GM21529 (cell line): ENCODE measurements at regions not wholly inside any gene's neighbourhood (a gene's known extent, or its start where the extent isn't known, plus 50 kb on each side); places are given as distances from the start of the nearest gene placed in this dataset.

Source experiments
- ATAC-seq: cut with Tn5 transposase; IDR thresholded peaks from one replicate; pipeline ENCODE4 v1.9.1; 2021; ENCODE audit not compliant: unreplicated experiment

DNA sequence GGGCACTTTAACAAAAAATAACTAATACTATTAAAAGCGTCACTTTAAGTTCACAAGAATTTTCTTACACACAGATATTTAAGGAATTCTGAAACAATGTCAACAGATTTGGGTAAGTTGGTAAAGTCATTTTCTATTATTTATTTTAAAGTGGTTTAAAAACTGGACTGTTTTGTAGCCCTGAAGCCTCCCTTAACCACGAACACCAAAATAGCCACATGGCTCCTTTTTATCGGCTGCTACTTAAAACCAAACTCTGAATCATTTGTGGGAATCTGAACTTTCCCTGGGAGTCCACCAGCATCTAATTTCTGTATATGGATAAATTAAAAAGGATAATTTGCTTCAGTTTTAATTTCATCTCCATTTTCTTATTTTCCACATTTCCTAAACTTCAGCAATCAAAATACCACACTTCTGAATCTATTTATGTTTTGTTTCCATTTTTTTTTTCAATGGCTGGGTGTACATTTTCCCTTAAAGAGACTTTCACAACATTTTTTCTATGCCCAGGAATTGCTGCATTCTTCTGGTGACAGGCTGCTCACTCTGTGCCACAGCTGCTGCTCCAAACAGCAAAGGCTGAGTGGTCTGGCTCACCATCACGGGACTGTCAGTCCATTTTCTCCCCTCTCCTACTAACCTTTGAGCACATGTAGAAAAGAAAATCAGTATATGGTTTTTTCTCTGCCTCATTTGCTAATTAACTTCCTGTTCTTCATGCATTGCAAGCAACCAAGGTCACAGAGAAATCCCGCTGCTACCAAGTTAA lies 255.5 kb upstream of the KCNJ16 start:
- ATAC-seq: no peak

DNA sequence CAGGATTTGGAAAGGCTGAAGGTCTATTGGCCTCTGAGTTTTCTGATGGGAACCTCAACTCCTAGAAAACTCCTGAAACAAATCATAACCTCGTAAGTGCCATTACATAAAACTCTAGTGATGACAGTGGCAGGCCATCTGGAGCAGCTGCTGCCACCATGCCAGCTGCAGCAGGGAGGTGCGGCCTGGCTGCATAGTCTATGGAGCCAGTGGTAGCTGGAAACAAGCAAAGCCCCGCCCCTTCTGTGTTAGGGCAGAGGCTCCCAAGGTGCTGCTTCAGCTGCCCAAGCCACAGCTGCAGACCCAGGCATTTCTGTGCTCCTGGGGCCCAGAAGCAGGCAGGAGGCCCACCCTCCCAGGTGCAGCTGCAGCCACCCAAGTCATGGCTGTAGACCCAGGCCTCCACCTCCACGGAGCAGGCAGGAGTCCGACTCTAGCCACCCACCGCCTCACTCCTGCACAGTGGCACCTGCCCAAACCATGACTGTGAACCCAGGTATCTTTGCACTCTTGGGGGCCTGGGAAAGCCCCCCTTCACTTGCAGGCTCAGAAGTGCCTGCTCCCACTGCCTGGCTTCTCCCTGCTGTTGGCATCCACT lies 254.1 kb upstream of the KCNJ16 start:
- no peak for ATAC-seq

DNA sequence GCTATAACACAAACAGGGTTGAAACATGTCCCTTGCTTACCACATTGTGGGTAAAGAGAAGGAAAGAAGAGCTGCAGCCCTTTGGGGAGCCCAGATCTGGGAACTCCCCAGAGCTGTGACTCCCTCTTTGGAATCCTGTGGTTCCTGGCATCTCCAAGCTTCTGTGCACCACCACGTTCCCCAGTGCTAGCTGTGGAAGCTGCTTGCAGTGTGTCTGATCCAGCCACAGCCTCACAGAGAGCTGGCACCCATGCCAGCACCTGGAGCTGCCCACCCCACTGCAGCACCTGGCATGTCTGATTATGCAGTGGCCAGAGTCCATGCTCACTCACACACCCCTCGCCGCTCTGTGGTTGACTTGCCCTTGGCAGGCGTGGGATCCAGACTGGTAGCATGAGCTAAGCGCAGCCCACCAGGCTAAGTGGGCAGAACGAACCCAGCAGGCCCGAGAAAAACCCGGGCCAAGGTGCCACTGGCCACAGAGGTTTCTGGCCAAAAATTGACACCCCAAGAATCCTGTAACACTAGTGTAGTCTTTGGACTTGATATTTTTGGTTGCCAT lies 252.6 kb upstream of the KCNJ16 start:
- ATAC-seq: no peak

GRCh38 chr17:69828087-69828486 lies 246.9 kb upstream of the KCNJ16 start:
- ATAC-seq: no peak

- ATAC-seq: no peak
Observed at GRCh38 chr17:69834494-69834893, 240.5 kb upstream of the KCNJ16 start.

DNA sequence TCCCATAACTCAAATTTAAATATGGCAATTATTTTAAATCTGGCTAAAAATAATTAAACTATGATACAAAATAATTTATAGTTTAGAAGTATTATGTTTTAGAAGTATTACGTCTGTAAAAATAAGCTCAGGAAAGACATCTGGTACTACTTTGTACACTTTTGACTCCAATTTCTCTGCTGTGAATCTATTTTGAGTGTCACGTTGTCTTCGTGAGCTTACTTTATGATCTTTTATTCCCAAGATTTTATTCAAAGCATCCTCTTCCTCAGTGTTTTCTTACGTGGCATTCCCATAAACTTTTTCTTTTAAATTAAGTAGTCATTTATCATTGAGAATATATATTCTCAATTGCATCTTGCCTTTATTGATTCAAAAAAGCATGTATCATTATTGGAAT lies 223.3 kb upstream of the KCNJ16 start:
- ATAC-seq: no peak

DNA sequence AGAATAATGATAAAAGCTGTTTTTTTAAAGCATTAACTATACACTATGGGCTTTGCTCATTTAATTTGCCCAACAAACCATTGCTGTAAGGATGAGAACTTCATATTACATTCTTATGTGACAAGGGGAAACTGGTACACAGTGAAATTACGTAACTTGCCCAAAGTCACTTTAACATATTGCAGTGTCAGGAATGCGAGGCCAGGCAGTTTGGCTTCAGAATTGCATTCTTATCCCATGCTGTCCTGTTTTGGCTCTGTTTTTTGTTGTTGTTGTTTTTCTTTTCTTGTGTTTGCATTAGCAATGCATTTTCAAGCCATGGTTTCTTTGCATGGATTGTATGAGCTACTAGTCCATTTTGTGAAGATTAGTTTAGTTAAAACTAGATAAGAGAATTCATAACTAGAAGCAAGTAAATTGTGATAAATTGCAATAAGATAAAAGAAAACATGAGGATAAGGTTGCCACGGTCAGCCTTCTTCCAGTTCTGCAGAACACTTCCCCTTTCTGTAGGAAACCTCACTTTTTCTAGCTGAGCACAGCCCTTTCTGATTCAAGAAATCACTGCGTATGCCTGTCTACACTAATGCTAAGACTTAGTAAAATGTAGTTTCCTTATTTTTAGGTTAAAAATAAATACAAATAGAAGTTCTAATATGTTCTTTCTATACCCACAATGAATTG lies 221.3 kb upstream of the KCNJ16 start:
- ATAC-seq: no peak

- ATAC-seq: no peak
Observed at GRCh38 chr17:69854225-69854780, 220.7 kb upstream of the KCNJ16 start.

GRCh38 chr17:69856946-69857345 lies 218.1 kb upstream of the KCNJ16 start:
- ATAC-seq: no peak

DNA sequence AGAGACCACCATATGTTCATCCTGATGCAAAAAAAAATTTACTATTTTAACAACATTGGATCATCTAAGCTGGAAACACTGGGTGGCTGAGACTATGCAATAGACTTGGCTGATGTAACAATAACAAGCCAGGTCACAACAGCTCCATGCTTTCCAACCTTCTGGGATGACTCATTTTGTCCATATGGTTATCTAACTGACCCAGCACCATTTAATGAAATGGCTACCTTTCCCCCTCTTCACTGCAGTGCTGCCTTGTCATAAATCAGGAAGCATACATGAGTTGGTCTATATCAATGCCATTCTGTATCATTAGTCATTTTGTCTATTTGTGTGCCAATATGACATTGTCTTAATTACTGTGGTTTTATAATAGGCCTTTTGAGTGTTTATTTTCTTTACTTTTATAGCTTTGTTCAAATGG lies 217.6 kb upstream of the KCNJ16 start:
- ATAC-seq: no peak

GRCh38 chr17:69858460-69858859 lies 216.6 kb upstream of the KCNJ16 start:
- no peak for ATAC-seq

- no peak for ATAC-seq
Observed at GRCh38 chr17:69860142-69860680, 214.8 kb upstream of the KCNJ16 start.

GRCh38 chr17:69864462-69864861 lies 210.6 kb upstream of the KCNJ16 start:
- ATAC-seq: no peak

GRCh38 chr17:69869667-69870066 lies 205.4 kb upstream of the KCNJ16 start:
- peak; percentile 90 for ATAC-seq

GRCh38 chr17:69870091-69870530 lies 204.9 kb upstream of the KCNJ16 start:
- ATAC-seq: peak; percentile 71

- ATAC-seq: no peak
Observed at GRCh38 chr17:69870751-69871199, 204.2 kb upstream of the KCNJ16 start.

DNA sequence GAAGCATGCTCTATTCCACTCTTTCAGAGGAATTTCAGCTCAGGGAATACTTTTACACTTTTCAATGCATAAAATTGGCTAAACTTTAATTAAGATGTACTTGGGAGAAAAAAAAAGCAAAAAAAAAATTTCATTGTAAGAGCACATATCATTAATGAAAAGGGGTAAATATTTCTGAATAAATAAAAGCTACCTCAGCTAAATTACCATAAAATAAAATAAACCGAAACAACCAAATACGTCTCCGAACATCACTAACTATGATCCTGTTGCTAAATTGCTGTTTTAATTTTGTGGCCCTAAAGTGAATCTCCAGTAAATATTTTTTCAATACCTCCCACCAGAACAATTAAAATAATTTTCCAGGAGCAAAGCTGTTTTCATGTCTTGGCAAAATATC lies 203.7 kb upstream of the KCNJ16 start:
- ATAC-seq: no peak

GRCh38 chr17:69872675-69873262 lies 202.3 kb upstream of the KCNJ16 start:
- no peak for ATAC-seq

GRCh38 chr17:69874175-69874670 lies 200.8 kb upstream of the KCNJ16 start:
- ATAC-seq: no peak

DNA sequence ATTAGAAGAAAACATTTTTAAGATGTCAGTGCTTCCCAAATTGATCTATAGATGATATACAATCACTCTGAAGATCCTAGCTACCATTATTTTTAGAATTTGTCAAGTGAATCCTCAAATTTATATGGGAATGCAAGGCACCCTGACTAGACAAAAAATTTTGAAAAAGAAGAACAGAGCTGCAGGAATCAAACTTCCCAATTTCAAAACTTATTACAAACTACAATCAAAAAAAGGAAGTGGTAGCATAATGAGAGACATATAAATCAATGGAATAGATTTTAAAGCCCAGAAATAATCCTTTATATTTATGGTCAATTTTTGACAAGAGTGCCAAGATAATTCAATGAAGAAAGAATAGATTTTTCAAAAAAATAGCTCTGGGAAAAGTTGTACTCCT lies 198.3 kb upstream of the KCNJ16 start:
- ATAC-seq: no peak

DNA sequence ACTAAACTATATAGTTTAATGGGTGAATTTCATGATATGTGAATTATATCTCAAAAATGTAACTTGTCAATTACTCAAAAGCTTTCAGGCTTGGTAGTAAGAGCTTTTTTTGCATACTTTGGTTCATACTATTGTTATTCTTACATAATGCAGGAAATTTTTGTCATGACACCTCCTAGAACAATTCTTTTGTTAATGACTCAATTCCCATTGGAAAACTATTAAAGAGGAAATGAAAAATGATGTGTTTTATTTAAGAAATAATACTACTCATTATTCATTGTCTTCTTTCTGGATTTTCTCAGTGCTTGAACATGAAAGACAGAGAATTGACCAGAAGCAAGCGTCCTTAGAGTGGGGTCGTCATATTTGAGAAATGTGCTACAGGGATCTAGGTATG lies 196.4 kb upstream of the KCNJ16 start:
- no peak for ATAC-seq
